NT2/D1 (cell line): ENCODE measurements at regions not wholly inside any gene's neighbourhood (a gene's known extent, or its start where the extent isn't known, plus 50 kb on each side); places are given as distances from the start of the nearest gene placed in this dataset.

ENCODE experiments used
- SUZ12 ChIP-seq: IDR thresholded peaks from 2 replicates; pipeline ENCODE4 v1.6.1; 2011; ENCODE audit not compliant: insufficient read length, insufficient read depth; ENCODE audit errors: extremely low read depth
- YY1 ChIP-seq: IDR thresholded peaks from 2 replicates; pipeline ENCODE4 v1.6.1; 2011; ENCODE audit not compliant: insufficient read length, insufficient read depth
- ZNF274 ChIP-seq: IDR thresholded peaks from 2 replicates; pipeline ENCODE4 v1.6.1; 2011; ENCODE audit warnings: mild to moderate bottlenecking, low read depth, low read length

GRCh38 chr5:135116160-135116561, 82.1 kb upstream of the PITX1 start:
- no peak for TF ChIP-seq ZNF274
- TF ChIP-seq YY1 = no peak
- TF ChIP-seq SUZ12 = no peak
